Astrocyte (in vitro differentiated cells and primary cell): ENCODE measurements at regions not wholly inside any gene's neighbourhood (a gene's known extent, or its start where the extent isn't known, plus 50 kb on each side); places are given as distances from the start of the nearest gene placed in this dataset.

Source experiments
- DNase-seq: peaks from one replicate; pipeline ENCODE4 v3.0.0-alpha.2; 2010; ENCODE audit warnings: low read depth
- FAIRE-seq: peaks from 2 replicates; lab custom pipeline; 2011; peaks lifted over from hg19 to GRCh38; lab: Jason Lieb, UNC
- H2AFZ ChIP-seq: 2 replicates; pipeline ENCODE4 v1.6.0; 2012; ENCODE audit warnings: low read depth, low read length, inconsistent platforms
- H3K27ac ChIP-seq: 2 replicates; pipeline ENCODE4 v1.5.1; 2011; ENCODE audit warnings: low read depth, low read length, inconsistent platforms
- H3K27me3 ChIP-seq: 2 replicates; pipeline ENCODE4 v1.6.0; 2011; ENCODE audit warnings: low read length, inconsistent platforms; ENCODE audit not compliant: insufficient read depth
- H3K36me3 ChIP-seq: 2 replicates; pipeline ENCODE4 v1.5.1; 2011; ENCODE audit warnings: low read length, inconsistent platforms; ENCODE audit not compliant: insufficient read depth
- H3K4me1 ChIP-seq: 2 replicates; pipeline ENCODE4 v1.5.1; 2011; ENCODE audit warnings: low read length, inconsistent platforms; ENCODE audit not compliant: insufficient read depth
- H3K4me2 ChIP-seq: 2 replicates; pipeline ENCODE4 v1.6.0; 2012; ENCODE audit warnings: low read length, inconsistent platforms
- H3K4me3 ChIP-seq: 2 replicates; pipeline ENCODE4 v1.5.1; 2011; ENCODE audit warnings: low read depth, mild to moderate bottlenecking, low read length, inconsistent platforms; ENCODE audit not compliant: insufficient read depth
- H3K79me2 ChIP-seq: 2 replicates; pipeline ENCODE4 v1.6.0; 2012; ENCODE audit warnings: mild to moderate bottlenecking, low read length, inconsistent platforms; ENCODE audit not compliant: insufficient read depth
- H3K9ac ChIP-seq: 2 replicates; pipeline ENCODE4 v1.6.0; 2012; ENCODE audit warnings: mild to moderate bottlenecking, low read length, inconsistent platforms
- H3K9me3 ChIP-seq: 2 replicates; pipeline ENCODE4 v1.5.1; 2012; ENCODE audit warnings: low read depth, mild to moderate bottlenecking, low read length, inconsistent platforms; ENCODE audit not compliant: insufficient read depth
- H4K20me1 ChIP-seq: 2 replicates; pipeline ENCODE4 v1.6.0; 2012; ENCODE audit warnings: low read length, inconsistent platforms; ENCODE audit not compliant: insufficient read depth
- H3K27ac Mint-ChIP-seq: one replicate; pipeline ENCODE4 v1.8.0; 2021; ENCODE audit warnings: mild to moderate bottlenecking, mixed read lengths; ENCODE audit not compliant: unreplicated experiment
- H3K27me3 Mint-ChIP-seq: one replicate; pipeline ENCODE4 v1.8.0; 2021; ENCODE audit warnings: low read depth, mixed read lengths; ENCODE audit not compliant: unreplicated experiment
- H3K36me3 Mint-ChIP-seq: one replicate; pipeline ENCODE4 v1.8.0; 2021; ENCODE audit warnings: low read depth, mixed read lengths; ENCODE audit not compliant: unreplicated experiment
- H3K4me1 Mint-ChIP-seq: one replicate; pipeline ENCODE4 v1.8.0; 2021; ENCODE audit warnings: low read depth, mixed read lengths; ENCODE audit not compliant: unreplicated experiment
- H3K4me3 Mint-ChIP-seq: one replicate; pipeline ENCODE4 v1.8.0; 2021; ENCODE audit warnings: mild to moderate bottlenecking, moderate library complexity, mixed read lengths; ENCODE audit not compliant: unreplicated experiment
- H3K9me3 Mint-ChIP-seq: one replicate; pipeline ENCODE4 v1.8.0; 2021; ENCODE audit warnings: mild to moderate bottlenecking, mixed read lengths; ENCODE audit not compliant: unreplicated experiment
- CTCF ChIP-seq: IDR thresholded peaks from 2 replicates; pipeline ENCODE4 v1.5.1; 2011; ENCODE audit warnings: low read depth, mild to moderate bottlenecking, inconsistent platforms, low read length, moderate library complexity; ENCODE audit not compliant: insufficient read depth
- EZH2 ChIP-seq: IDR thresholded peaks from 2 replicates; pipeline ENCODE4 v1.6.1; 2012; ENCODE audit warnings: mild to moderate bottlenecking, low read length, inconsistent platforms; ENCODE audit not compliant: insufficient read depth

GRCh38 chr5:34544403-34544802 lies 111.7 kb upstream of the RAI14 start:
- Histone ChIP-seq H3K9me3 (peaks cover 7% of the 10 kb centered on the region), H3K4me2 (no peak overlapping the region), H2AFZ (no peak overlapping the region), H3K9ac (no peak overlapping the region), H3K79me2 (no peaks in the 10 kb centered on the region), H4K20me1 (no peaks in the 10 kb centered on the region), H3K4me3 (no peak overlapping the region), H3K27me3 (no peaks in the 10 kb centered on the region), H3K36me3 (no peaks in the 10 kb centered on the region), H3K27ac (no peak overlapping the region), H3K4me1 (no peaks in the 10 kb centered on the region)
- peaks cover 24% of the 10 kb centered on the region for H3K9me3 Mint-ChIP-seq
- H3K27ac Mint-ChIP-seq, result no peak overlapping the region
- H3K4me1 Mint-ChIP-seq, result no peaks in the 10 kb centered on the region
- FAIRE-seq (no peak), DNase-seq (no peak)
- no peak overlapping the region for H3K4me3 Mint-ChIP-seq
- no peaks in the 10 kb centered on the region for H3K36me3 Mint-ChIP-seq
- no peak for TF ChIP-seq EZH2
- no peak for TF ChIP-seq CTCF
- no peaks in the 10 kb centered on the region for H3K27me3 Mint-ChIP-seq

- H3K4me1 ChIP-seq, result no peaks in the 10 kb centered on the region
- Mint-ChIP-seq H3K9me3 (peaks cover 24% of the 10 kb centered on the region), H3K27ac (no peak overlapping the region), H3K4me1 (no peaks in the 10 kb centered on the region), H3K36me3 (no peaks in the 10 kb centered on the region), H3K4me3 (no peak overlapping the region), H3K27me3 (no peaks in the 10 kb centered on the region)
- DNase-seq (no peak), FAIRE-seq (no peak)
- no peak overlapping the region for H3K4me3 ChIP-seq
- no peaks in the 10 kb centered on the region for H4K20me1 ChIP-seq
- H3K79me2 ChIP-seq, result no peaks in the 10 kb centered on the region
- H3K4me2 ChIP-seq, result no peak overlapping the region
- H3K27me3 ChIP-seq, result no peaks in the 10 kb centered on the region
- TF ChIP-seq EZH2, result no peak
- TF ChIP-seq CTCF, result no peak
- no peak overlapping the region for H3K27ac ChIP-seq
- peaks cover 7% of the 10 kb centered on the region for H3K9me3 ChIP-seq
- no peak overlapping the region for H2AFZ ChIP-seq
- no peaks in the 10 kb centered on the region for H3K36me3 ChIP-seq
- H3K9ac ChIP-seq, result no peak overlapping the region
These were observed 111.0 kb upstream of the RAI14 start for GRCh38 chr5:34545164-34545563.

GRCh38 chr5:34545626-34546025 lies 110.5 kb upstream of the RAI14 start:
- H3K27ac Mint-ChIP-seq, result no peak overlapping the region
- no peaks in the 10 kb centered on the region for H3K27me3 Mint-ChIP-seq
- Histone ChIP-seq H2AFZ (no peak overlapping the region), H3K27me3 (no peaks in the 10 kb centered on the region), H4K20me1 (no peaks in the 10 kb centered on the region), H3K4me3 (no peak overlapping the region), H3K9ac (no peak overlapping the region), H3K4me1 (no peaks in the 10 kb centered on the region), H3K4me2 (no peak overlapping the region), H3K36me3 (no peaks in the 10 kb centered on the region), H3K27ac (no peak overlapping the region), H3K79me2 (no peaks in the 10 kb centered on the region), H3K9me3 (peaks cover 7% of the 10 kb centered on the region)
- no peak for FAIRE-seq
- TF ChIP-seq CTCF (no peak), EZH2 (no peak)
- H3K9me3 Mint-ChIP-seq, result peaks cover 24% of the 10 kb centered on the region
- H3K36me3 Mint-ChIP-seq, result no peaks in the 10 kb centered on the region
- DNase-seq, result no peak
- no peaks in the 10 kb centered on the region for H3K4me1 Mint-ChIP-seq
- H3K4me3 Mint-ChIP-seq, result no peak overlapping the region
